PC-3 (cell line): ENCODE measurements at regions not wholly inside any gene's neighbourhood (a gene's known extent, or its start where the extent isn't known, plus 50 kb on each side); places are given as distances from the start of the nearest gene placed in this dataset.

Experiments
- ATAC-seq: fragments of 200-7000 bp; cut with Tn5 transposase; 2 replicates; pipeline ENCODE4 v1.9.1; 2020; ENCODE audit warnings: mild to moderate bottlenecking, moderate library complexity
- BruUV-seq: library from RNA; stranded (reverse); fragments of 400-500 nt; replicated peaks from 2 replicates; lab custom pipeline; 2021; lab: Mats Ljungman, UMichigan
- CTCF ChIA-PET: fragments of 300-600 bp; sonication (Branson Sonifier 250); formaldehyde crosslinking; loops from one replicate; lab custom pipeline; 2022; ENCODE audit warnings: antibody characterized with exemption; lab: Charles Lee
- POLR2A ChIA-PET: fragments of 300-600 bp; sonication (Branson Sonifier 250); formaldehyde crosslinking; loops from one replicate; lab custom pipeline; 2022; ENCODE audit warnings: antibody characterized with exemption; ENCODE audit not compliant: unreplicated experiment; lab: Charles Lee
- DNase-seq: peaks from one replicate; pipeline ENCODE4 v3.0.0-alpha.2; 2015
- H2AFZ ChIP-seq: fragments of 300-600 bp; sonication (generic); 2 replicates; pipeline ENCODE4 v1.6.0; 2016; ENCODE audit warnings: antibody characterized with exemption, low read length
- H3F3A ChIP-seq: fragments of 300-600 bp; sonication (generic); one replicate; pipeline ENCODE4 v1.6.0; 2017; ENCODE audit warnings: antibody characterized with exemption, low read length, control low read depth, mild to moderate bottlenecking; ENCODE audit not compliant: unreplicated experiment
- H3K27ac ChIP-seq: fragments of 300-600 bp; sonication (generic); 2 replicates; pipeline ENCODE4 v1.5.1; 2016; ENCODE audit warnings: mild to moderate bottlenecking, low read length
- H3K27me3 ChIP-seq: fragments of 300-600 bp; sonication (generic); 2 replicates; pipeline ENCODE4 v1.6.1; 2016; ENCODE audit warnings: low read length, mixed read lengths
- H3K36me3 ChIP-seq: fragments of 300-600 bp; sonication (generic); 2 replicates; pipeline ENCODE4 v1.6.1; 2016; ENCODE audit warnings: low read depth, mixed run types, low read length, mixed read lengths
- H3K4me1 ChIP-seq: fragments of 300-600 bp; sonication (generic); 2 replicates; pipeline ENCODE4 v1.5.1; 2016; ENCODE audit warnings: low read length; ENCODE audit not compliant: insufficient read depth
- H3K4me2 ChIP-seq: fragments of 300-600 bp; sonication (generic); 2 replicates; pipeline ENCODE4 v1.6.0; 2016; ENCODE audit warnings: low read length
- H3K4me3 ChIP-seq: fragments of 300-600 bp; sonication (generic); 2 replicates; pipeline ENCODE4 v1.5.1; 2016; ENCODE audit warnings: mild to moderate bottlenecking, low read length, mixed read lengths
- H3K79me2 ChIP-seq: fragments of 300-600 bp; sonication (generic); 2 replicates; pipeline ENCODE4 v1.6.1; 2017; ENCODE audit warnings: low read length, mixed read lengths
- H3K9ac ChIP-seq: fragments of 300-600 bp; sonication (generic); 2 replicates; pipeline ENCODE4 v1.6.0; 2016; ENCODE audit warnings: mild to moderate bottlenecking, low read length
- H3K9me2 ChIP-seq: fragments of 300-600 bp; sonication (generic); replicated peaks from 2 replicates; pipeline ENCODE4 v1.6.1; 2016; ENCODE audit warnings: mixed run types, low read length, mixed read lengths
- H3K9me3 ChIP-seq: fragments of 300-600 bp; sonication (generic); 2 replicates; pipeline ENCODE4 v1.6.1; 2016; ENCODE audit warnings: low read length, mixed read lengths
- H4K20me1 ChIP-seq: fragments of 300-600 bp; sonication (generic); 2 replicates; pipeline ENCODE4 v1.6.1; 2016; ENCODE audit warnings: low read length, mixed read lengths
- EZH2 ChIP-seq: fragments of 300-600 bp; sonication (generic); IDR thresholded peaks from one replicate; pipeline ENCODE4 v1.6.1; 2017; ENCODE audit warnings: antibody characterized with exemption, mild to moderate bottlenecking, low read length; ENCODE audit not compliant: unreplicated experiment
- EZH2phosphoT487 ChIP-seq: fragments of 300-600 bp; sonication (generic); IDR thresholded peaks from 2 replicates; pipeline ENCODE4 v1.6.1; 2018; ENCODE audit warnings: mild to moderate bottlenecking, antibody characterized with exemption, low read length, borderline replicate concordance
- intact Hi-C: fragments of 100-400 bp; cut with micrococcal nuclease; formaldehyde crosslinking; loops from 2 replicates; pipeline ENCODE4 v1.9.0; 2023
- TF ChIP-seq, protein P1 (sequence below): fragments of 300-600 bp; sonication (generic); conservative IDR thresholded peaks from 2 replicates; pipeline ENCODE4 v1.5.1; 2017; ENCODE audit warnings: antibody characterized with exemption, low read depth, mild to moderate bottlenecking, low read length

DNA sequence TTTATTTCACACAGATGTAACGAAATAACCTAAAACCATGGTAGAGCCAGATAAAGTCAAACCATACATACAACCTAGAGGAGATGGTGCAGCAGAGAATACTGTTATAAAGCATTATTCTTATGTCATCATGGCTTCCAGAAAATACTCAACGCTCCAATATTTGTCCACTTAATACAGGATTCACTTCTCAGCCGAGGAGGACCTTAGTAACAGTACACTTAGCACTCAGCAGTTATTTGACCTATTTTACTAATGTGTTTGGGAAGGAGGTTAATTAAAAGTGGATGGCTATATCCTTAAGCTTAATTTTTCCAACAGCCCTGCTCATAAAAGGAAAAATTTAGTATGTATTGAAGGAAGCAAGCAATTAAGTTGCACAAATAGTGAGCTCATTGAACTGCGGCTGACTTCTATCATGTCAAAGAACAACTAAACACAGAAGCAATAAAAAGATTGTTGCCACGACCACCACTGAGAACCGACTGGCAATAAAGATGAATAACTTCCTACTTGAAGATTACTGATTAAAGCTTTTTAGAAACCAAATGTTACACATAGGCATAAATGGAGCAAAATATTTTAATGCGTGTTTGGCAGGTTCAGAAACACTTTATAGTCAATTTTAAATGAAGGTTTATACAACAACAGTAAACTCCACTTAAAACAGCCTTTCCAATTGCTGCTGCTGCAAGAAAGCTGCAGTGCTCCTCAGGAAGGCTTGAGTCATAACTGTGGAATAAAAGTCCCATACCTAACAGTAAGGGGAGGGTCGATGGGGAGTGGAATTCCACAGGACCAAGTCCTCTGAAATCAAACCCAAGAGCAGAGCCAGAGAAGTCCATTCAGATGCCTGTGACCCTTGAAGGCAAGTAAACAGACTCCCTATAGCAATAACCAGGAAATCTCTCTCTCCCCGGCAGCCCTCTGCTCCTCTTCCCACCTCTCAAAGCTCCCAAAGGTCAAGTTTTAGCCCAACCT lies 218.9 kb upstream of the CDKN3 start:
- no peaks in the 10 kb centered on the region for H3K36me3 ChIP-seq
- ATAC-seq: peak; percentile 25
- H3K9me3 ChIP-seq: no peaks in the 10 kb centered on the region
- no peaks in the 10 kb centered on the region for H4K20me1 ChIP-seq
- H3K4me2 ChIP-seq: peak overlapping the region; percentile 17
- no peaks in the 10 kb centered on the region for H3K9me2 ChIP-seq
- no peaks in the 10 kb centered on the region for H3K79me2 ChIP-seq
- H3K27me3 ChIP-seq: no peaks in the 10 kb centered on the region
- POLR2A ChIA-PET: interaction anchor here (0.7 kb wide), 1 partner anchor 176 kb away, joined by 5 read pairs; no protein-coding TSS in a partner anchor
- no peak overlapping the region for H3K9ac ChIP-seq
- TF ChIP-seq EZH2: no peak
- TF ChIP-seq, protein P1, sequence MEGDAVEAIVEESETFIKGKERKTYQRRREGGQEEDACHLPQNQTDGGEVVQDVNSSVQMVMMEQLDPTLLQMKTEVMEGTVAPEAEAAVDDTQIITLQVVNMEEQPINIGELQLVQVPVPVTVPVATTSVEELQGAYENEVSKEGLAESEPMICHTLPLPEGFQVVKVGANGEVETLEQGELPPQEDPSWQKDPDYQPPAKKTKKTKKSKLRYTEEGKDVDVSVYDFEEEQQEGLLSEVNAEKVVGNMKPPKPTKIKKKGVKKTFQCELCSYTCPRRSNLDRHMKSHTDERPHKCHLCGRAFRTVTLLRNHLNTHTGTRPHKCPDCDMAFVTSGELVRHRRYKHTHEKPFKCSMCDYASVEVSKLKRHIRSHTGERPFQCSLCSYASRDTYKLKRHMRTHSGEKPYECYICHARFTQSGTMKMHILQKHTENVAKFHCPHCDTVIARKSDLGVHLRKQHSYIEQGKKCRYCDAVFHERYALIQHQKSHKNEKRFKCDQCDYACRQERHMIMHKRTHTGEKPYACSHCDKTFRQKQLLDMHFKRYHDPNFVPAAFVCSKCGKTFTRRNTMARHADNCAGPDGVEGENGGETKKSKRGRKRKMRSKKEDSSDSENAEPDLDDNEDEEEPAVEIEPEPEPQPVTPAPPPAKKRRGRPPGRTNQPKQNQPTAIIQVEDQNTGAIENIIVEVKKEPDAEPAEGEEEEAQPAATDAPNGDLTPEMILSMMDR: no peak
- TF ChIP-seq EZH2phosphoT487: no peak
- CTCF ChIA-PET: interaction anchor here (0.6 to 2.4 kb wide), 6 partner anchors 74 to 240 kb away, joined by 3 to 13 read pairs (median 4); no protein-coding TSS in a partner anchor
- BruUV-seq: no TSS peak
- intact Hi-C loops: loop anchor here (5.0 kb wide), 1 partner anchor 516 kb away; no protein-coding TSS in a partner anchor
- H3F3A ChIP-seq: no peaks in the 10 kb centered on the region
- DNase-seq: peak; percentile 57
- H3K4me3 ChIP-seq: no peak overlapping the region
- peak overlapping the region; percentile 7 for H2AFZ ChIP-seq
- H3K4me1 ChIP-seq: peaks cover 60% of the 10 kb centered on the region
- H3K27ac ChIP-seq: no peak overlapping the region

DNA sequence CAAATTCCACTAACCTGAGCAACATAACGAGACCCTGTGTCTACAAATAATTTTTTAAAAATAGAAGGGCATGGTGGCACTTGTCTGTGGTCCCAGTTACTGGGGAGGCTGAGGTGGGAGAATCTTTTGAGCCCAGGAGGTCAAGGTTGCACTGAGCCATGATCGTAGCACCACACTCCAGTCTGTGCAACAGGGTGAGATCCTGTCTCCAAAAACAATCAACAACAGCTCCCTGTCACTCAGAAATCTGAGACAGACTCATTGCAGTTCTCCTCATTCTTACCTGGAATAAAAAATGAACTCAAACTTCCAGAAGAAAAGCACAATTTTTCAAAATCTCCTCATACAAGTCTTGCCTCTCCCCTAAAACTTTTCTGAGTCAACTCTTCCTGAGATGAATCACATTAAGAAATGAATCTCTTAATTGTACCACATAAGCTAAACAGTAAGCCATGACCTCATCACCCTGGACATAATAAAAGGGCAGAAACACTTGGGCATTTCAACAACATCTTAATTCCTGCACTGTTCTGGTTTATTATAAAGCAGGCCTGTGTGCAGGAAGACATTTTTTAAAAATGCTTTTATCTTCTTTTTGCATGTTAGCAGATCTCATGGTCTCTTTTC lies 214.3 kb upstream of the CDKN3 start:
- POLR2A ChIA-PET: no interaction called here
- CTCF ChIA-PET: interaction anchor here (1.0 to 3.4 kb wide), 2 partner anchors 147 to 166 kb away, joined by 3 to 26 read pairs; no protein-coding TSS in a partner anchor
- ATAC-seq: peak; percentile 82

More for the DNA sequence above, 214.3 kb upstream of the CDKN3 start:
- DNase-seq: peak; percentile 96
- H3K4me3 ChIP-seq: no peak overlapping the region
- H3K79me2 ChIP-seq: no peaks in the 10 kb centered on the region
- TF ChIP-seq EZH2phosphoT487 (no peak), EZH2 (no peak)
- TF ChIP-seq, protein P1: no peak
- H3K4me1 ChIP-seq: peaks cover 27% of the 10 kb centered on the region
- intact Hi-C loops: loop anchor here (1.0 to 2.0 kb wide), 2 partner anchors 30 to 70 kb away; no protein-coding TSS in a partner anchor
- no peak overlapping the region; the same call in 1 of the 2 replicates for H3K9ac ChIP-seq
- H3K36me3 ChIP-seq: no peaks in the 10 kb centered on the region
- H4K20me1 ChIP-seq: no peaks in the 10 kb centered on the region
- no peaks in the 10 kb centered on the region for H3K9me2 ChIP-seq
- peak overlapping the region; percentile 63 for H3K4me2 ChIP-seq
- BruUV-seq: no TSS peak
- H3F3A ChIP-seq: no peaks in the 10 kb centered on the region
- no peaks in the 10 kb centered on the region for H3K9me3 ChIP-seq
- H3K27ac ChIP-seq: peak overlapping the region; percentile 73
- no peaks in the 10 kb centered on the region for H3K27me3 ChIP-seq
- H2AFZ ChIP-seq: peak overlapping the region; percentile 3; the same call in 1 of the 2 replicates
